Neural crest cell (in vitro differentiated cells): ENCODE measurements at regions not wholly inside any gene's neighbourhood (a gene's known extent, or its start where the extent isn't known, plus 50 kb on each side); places are given as distances from the start of the nearest gene placed in this dataset.

ENCODE experiments used
- DNase-seq: peaks from one replicate; pipeline ENCODE4 v3.0.0; 2021; ENCODE audit warnings: low read depth, mixed read lengths, low spot score
- H3K27ac Mint-ChIP-seq: one replicate; pipeline ENCODE4 v1.8.0; 2021; ENCODE audit warnings: mild to moderate bottlenecking, mixed read lengths; ENCODE audit not compliant: unreplicated experiment
- H3K27me3 Mint-ChIP-seq: 2 replicates; pipeline ENCODE4 v1.8.0; 2021; ENCODE audit warnings: low read depth, mild to moderate bottlenecking, mixed read lengths
- H3K36me3 Mint-ChIP-seq: 2 replicates; pipeline ENCODE4 v1.8.0; 2021; ENCODE audit warnings: low read depth, mild to moderate bottlenecking, mixed read lengths
- H3K4me1 Mint-ChIP-seq: 2 replicates; pipeline ENCODE4 v1.8.0; 2021; ENCODE audit warnings: mixed read lengths
- H3K4me3 Mint-ChIP-seq: one replicate; pipeline ENCODE4 v1.8.0; 2021; ENCODE audit warnings: mild to moderate bottlenecking, mixed read lengths
- H3K9me3 Mint-ChIP-seq: 2 replicates; pipeline ENCODE4 v1.8.0; 2021; ENCODE audit warnings: mixed read lengths
- CTCF ChIP-seq: fragments of 200-600 bp; sonication (generic); conservative IDR thresholded peaks from 2 replicates; pipeline ENCODE4 v1.5.0; 2021; ENCODE audit warnings: antibody characterized with exemption, mild to moderate bottlenecking

- H3K36me3 Mint-ChIP-seq: no peaks in the 10 kb centered on the region
- no peaks in the 10 kb centered on the region for H3K27me3 Mint-ChIP-seq
- H3K9me3 Mint-ChIP-seq: peaks cover 2% of the 10 kb centered on the region
- no peak overlapping the region for H3K4me3 Mint-ChIP-seq
- DNase-seq: no peak
- TF ChIP-seq CTCF: no peak
- H3K27ac Mint-ChIP-seq: no peak overlapping the region
- peaks cover 29% of the 10 kb centered on the region for H3K4me1 Mint-ChIP-seq
Observed at GRCh38 chr3:64828276-64828675, 140.5 kb upstream of the ADAMTS9 start.

- Mint-ChIP-seq H3K4me1 (peaks cover 29% of the 10 kb centered on the region), H3K36me3 (no peaks in the 10 kb centered on the region), H3K9me3 (peaks cover 2% of the 10 kb centered on the region), H3K27me3 (no peaks in the 10 kb centered on the region), H3K27ac (no peak overlapping the region), H3K4me3 (no peak overlapping the region)
- TF ChIP-seq CTCF: no peak
- no peak for DNase-seq
Observed at GRCh38 chr3:64827431-64827830, 139.6 kb upstream of the ADAMTS9 start.

GRCh38 chr3:64827019-64827418 is 139.2 kb upstream of the ADAMTS9 start:
- H3K4me1 Mint-ChIP-seq: peaks cover 29% of the 10 kb centered on the region
- H3K27ac Mint-ChIP-seq: no peak overlapping the region
- DNase-seq: no peak
- no peaks in the 10 kb centered on the region for H3K27me3 Mint-ChIP-seq
- H3K36me3 Mint-ChIP-seq: no peaks in the 10 kb centered on the region
- no peak for TF ChIP-seq CTCF
- no peak overlapping the region for H3K4me3 Mint-ChIP-seq
- H3K9me3 Mint-ChIP-seq: peaks cover 2% of the 10 kb centered on the region

GRCh38 chr3:64825404-64826120 is 137.8 kb upstream of the ADAMTS9 start:
- H3K9me3 Mint-ChIP-seq: peaks cover 2% of the 10 kb centered on the region
- no peak for TF ChIP-seq CTCF
- no peak for DNase-seq
- no peaks in the 10 kb centered on the region for H3K27me3 Mint-ChIP-seq
- H3K4me3 Mint-ChIP-seq: no peak overlapping the region
- H3K36me3 Mint-ChIP-seq: no peaks in the 10 kb centered on the region
- H3K27ac Mint-ChIP-seq: no peak overlapping the region
- peaks cover 18% of the 10 kb centered on the region for H3K4me1 Mint-ChIP-seq

GRCh38 chr3:64824394-64824909 is 136.7 kb upstream of the ADAMTS9 start:
- Mint-ChIP-seq H3K27ac (no peak overlapping the region), H3K27me3 (no peaks in the 10 kb centered on the region), H3K4me1 (peaks cover 9% of the 10 kb centered on the region), H3K4me3 (no peak overlapping the region), H3K9me3 (peaks cover 2% of the 10 kb centered on the region), H3K36me3 (no peaks in the 10 kb centered on the region)
- TF ChIP-seq CTCF: no peak
- DNase-seq: no peak
